Transverse colon (tissue), 3 donors: ENCODE measurements at regions not wholly inside any gene's neighbourhood (a gene's known extent, or its start where the extent isn't known, plus 50 kb on each side); places are given as distances from the start of the nearest gene placed in this dataset.

Experiments
- POLR2A ChIP-seq: fragments of 450-650 bp; IDR thresholded peaks from one replicate; pipeline ENCODE4 v1.6.1; 2016; ENCODE audit warnings: antibody characterized with exemption, mild to moderate bottlenecking, moderate library complexity
- POLR2AphosphoS5 ChIP-seq, 3 donors: sonication (generic); formaldehyde crosslinking; IDR thresholded peaks; one replicate each; pipeline ENCODE4 v1.6.1; 2016; ENCODE audit warnings: antibody characterized with exemption in 3 of 3

GRCh38 chr6:90816764-90817163 is 229.9 kb upstream of the MAP3K7 start:
- TF ChIP-seq POLR2A (no peak), POLR2AphosphoS5 (IDR thresholded peaks at IDR 0.05) (no peak)
